Stomach (tissue), 4 donors: ENCODE measurements at regions not wholly inside any gene's neighbourhood (a gene's known extent, or its start where the extent isn't known, plus 50 kb on each side); places are given as distances from the start of the nearest gene placed in this dataset.

Experiments
- CTCF ChIP-seq, 7 experiments: fragments of 450-650 bp in 4 of 7; fragments of 200-600 bp in 3 of 7; sonication (generic) in 3 of 7; IDR thresholded peaks; one replicate each; pipeline ENCODE4 v1.5.1; 2016 to 2019; ENCODE audit warnings: antibody characterized with exemption in 7 of 7, control low read depth in 2 of 7, mild to moderate bottlenecking in 1 of 7
- POLR2A ChIP-seq, 4 donors: fragments of 450-650 bp; IDR thresholded peaks; one replicate each; pipeline ENCODE4 v1.6.1; 2016; ENCODE audit warnings: antibody characterized with exemption in 4 of 4, control low read depth in 2 of 4, mild to moderate bottlenecking in 1 of 4, moderate library complexity in 1 of 4

- no peak for TF ChIP-seq CTCF (IDR thresholded peaks at IDR 0.05)
- TF ChIP-seq POLR2A (IDR thresholded peaks at IDR 0.05) = no peak
Measured at GRCh38 chr3:181609030-181609767, 102.5 kb upstream of the SOX2 start.
